ENCODE measurements at regions not wholly inside any gene's neighbourhood (a gene's known extent, or its start where the extent isn't known, plus 50 kb on each side); places are given as distances from the start of the nearest gene placed in this dataset.

- TF ChIP-seq EZH2 (IDR thresholded peaks at IDR 0.05), result no peak
- no peak for TF ChIP-seq POLR2AphosphoS5 (IDR thresholded peaks at IDR 0.05; ENCODE audit: borderline replicate concordance, low read depth, low read length)
Measured at GRCh38 chr4:131081069-131081468, 1985.1 kb downstream of the C4orf33 start.

Measured in SK-N-MC (cell line).